IPS-NIHi7 (cell line): ENCODE measurements at regions not wholly inside any gene's neighbourhood (a gene's known extent, or its start where the extent isn't known, plus 50 kb on each side); places are given as distances from the start of the nearest gene placed in this dataset.
A peak's percentile ranks its signal among the peaks of the same experiment; 100 is the strongest.
"Not testable (repeated sequence)": the region's sequence is repeated elsewhere in the genome, so short reads cannot be mapped to it uniquely, and the experiment has no call there.

Source experiments
- DNase-seq: peaks from one replicate; pipeline ENCODE4 v3.0.0; 2012; ENCODE audit warnings: mixed read lengths; ENCODE audit errors: extremely low spot score

DNA sequence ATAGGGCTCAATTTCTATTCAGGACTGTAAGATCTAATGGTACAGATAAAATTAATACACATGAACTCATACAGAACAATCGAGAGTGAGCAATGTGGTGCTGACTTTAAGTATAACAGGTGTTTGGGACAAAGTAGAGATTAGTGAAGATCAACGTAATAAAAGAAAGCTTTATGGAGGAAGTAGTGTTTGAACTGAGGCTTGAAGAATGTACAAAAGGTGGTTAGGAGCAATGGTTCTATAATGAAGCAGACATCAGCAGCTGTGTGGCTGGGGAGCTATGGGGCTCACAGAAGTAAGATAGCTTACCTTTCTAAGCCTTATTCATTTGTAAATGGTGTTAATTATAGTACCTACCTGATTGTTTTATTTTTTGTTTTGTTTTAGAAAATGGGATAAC lies 275.4 kb upstream of the RGMB start:
- DNase-seq, result no peak

DNA sequence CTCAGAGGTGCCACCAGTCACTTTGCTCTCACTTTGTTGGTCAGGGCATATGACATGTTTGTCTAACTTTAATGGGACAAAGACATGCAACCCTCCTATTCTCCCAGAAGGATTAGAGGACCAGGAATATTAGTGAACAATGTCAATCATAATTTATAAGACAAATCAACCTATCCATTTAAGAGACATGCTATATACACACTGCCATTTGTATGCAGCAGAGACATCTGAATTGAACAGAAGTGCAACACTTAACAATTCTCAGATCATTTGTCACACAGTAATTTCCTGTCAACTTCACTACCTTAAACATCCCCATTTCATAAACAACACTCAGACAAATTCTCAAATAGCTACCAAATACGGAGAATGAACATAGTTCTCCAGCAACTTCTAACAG lies 273.6 kb upstream of the RGMB start:
- DNase-seq, result no peak

- no peak for DNase-seq
Observed at GRCh38 chr5:98500811-98501210, 272.7 kb upstream of the RGMB start.

DNA sequence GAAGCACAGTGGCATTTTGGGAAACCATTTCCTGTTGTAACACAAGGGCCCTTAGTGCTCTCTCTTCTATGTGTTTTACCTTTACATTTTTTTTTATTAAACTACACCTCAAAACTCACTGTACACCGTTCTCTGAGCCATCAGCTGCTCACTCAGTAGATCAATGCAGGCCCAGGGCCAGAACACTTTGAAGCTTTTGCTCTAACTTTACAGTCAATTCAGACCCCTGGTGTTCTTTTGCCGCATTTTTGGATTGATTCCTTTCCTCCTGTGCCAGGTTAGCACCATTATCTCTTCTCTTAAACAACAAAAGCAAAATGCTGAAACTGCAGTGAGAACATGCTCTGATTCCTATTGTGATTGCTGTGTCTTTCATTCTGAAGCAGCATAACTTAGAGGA lies 269.8 kb upstream of the RGMB start:
- no peak for DNase-seq

DNA sequence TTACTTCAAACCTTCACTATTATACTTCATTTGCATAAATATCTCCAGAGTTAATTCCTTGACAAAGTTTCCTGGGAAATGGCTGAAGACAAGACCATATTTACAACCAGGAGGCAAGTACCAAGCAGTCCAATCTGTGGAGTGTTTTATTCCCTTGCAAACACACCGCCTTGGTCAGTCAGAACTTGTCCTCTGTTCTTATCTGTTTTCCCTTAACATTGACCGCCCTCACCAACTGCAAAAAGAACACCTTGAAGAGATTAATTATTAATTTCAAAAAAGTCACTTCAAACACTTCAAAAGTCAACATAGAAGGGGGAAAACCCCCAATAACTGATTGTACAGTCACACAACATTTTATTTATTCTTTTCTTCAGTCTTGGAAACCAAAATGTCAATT lies 269.0 kb upstream of the RGMB start:
- DNase-seq, result no peak

- peak; percentile 30 for DNase-seq
Observed at GRCh38 chr5:98510143-98510985, 263.1 kb upstream of the RGMB start.

- DNase-seq, result peak; percentile 44
Observed at GRCh38 chr5:98513380-98513779, 260.1 kb upstream of the RGMB start.

DNA sequence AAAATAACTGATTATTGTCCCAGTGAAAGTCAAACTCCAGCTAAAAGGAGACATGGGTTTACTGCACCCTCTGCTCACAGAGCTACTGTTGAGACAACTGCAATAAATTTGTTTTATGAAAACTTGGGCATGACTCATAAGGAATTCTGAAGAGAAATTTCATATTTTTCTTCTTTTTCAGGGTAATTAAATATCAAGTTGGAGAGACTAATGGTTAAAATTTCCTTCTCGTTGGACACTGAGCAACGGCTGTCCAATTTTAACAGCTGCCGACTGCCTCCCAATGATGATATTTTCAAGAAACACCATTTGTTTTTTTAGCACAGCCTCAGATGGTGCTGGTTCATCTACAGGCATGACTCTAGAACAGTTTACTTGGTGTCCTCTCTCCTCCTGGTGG lies 259.2 kb upstream of the RGMB start:
- no peak for DNase-seq

GRCh38 chr5:98516701-98517100 lies 256.8 kb upstream of the RGMB start:
- DNase-seq, result no peak

GRCh38 chr5:98517560-98518366 lies 255.7 kb upstream of the RGMB start:
- no peak for DNase-seq

DNA sequence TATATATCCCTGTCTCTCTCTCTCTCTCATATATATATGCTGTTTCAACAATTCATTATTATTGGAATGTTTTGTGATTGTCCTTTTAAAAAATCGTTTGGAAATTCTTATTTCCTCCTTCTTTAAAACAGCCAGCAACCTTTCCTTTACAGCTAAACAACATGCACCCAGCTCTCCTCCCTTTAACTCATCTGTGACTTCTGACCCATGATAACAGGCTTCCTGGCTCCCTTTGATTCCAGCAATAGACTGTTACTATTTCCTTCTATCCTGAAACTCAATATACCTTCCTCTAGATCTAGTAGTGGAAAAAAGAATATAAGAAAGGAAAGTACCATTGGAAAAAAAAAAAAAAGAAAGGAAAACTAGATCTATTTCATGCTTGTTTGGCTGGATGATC lies 254.7 kb upstream of the RGMB start:
- no peak for DNase-seq

DNA sequence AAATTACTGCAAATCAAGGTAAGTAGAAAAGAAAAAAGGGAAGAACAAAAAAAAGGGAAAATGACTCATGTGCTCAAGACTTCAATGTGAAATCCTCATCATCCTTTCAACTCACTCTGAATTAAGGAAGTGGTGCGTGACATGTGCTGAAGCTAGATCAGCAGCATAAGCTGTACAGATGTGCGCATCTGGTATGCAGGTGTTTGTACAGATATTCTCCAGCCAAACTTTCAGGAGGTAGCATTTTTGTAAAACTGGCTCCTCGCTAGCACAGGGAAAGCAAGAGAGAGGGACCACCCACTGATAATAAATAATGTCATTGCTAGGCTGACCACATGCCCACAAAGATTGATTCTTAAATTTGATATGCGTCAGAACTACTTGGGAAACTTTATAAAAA lies 253.9 kb upstream of the RGMB start:
- no peak for DNase-seq

DNA sequence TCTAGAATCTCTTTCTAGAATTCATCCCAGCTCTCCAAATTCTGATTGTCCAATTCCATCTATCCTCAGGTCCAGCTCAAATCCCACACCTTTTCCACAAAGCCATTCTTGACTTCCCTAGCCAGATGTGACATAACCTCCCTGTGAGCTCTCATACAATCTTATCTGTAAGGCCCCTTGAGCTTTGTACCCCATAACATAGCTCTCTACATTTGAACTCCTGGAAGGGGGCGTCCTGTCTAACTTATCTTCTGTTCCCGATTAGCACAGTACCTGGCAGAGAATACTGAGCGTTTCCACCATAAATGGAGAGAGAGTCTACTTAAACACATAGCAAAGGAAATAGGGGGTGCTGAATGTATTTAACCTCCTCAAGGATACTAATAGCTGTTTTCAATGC lies 251.6 kb upstream of the RGMB start:
- DNase-seq, result no peak

- no peak for DNase-seq
Observed at GRCh38 chr5:98524773-98525172, 248.7 kb upstream of the RGMB start.

GRCh38 chr5:98527846-98528245 lies 245.6 kb upstream of the RGMB start:
- no peak for DNase-seq

DNA sequence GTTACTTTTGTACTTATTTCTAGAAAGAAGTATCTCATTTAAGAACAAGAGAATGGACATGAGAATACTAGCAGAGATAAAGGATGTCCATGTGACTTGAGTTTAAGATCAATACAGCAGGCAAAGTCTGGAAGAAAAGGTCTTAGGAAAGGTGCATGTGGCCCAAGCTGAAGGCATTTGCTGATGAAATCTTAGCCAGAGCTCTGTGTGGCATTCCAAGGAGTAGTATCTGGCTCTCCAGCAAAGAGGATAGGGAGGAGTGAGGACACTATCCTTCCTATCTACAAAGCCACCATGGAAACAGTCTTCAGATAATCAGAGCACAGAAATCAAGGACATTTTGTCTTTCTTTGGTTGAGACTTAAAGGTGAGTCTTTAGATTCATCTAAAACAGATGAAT lies 244.1 kb upstream of the RGMB start:
- DNase-seq, result no peak

DNA sequence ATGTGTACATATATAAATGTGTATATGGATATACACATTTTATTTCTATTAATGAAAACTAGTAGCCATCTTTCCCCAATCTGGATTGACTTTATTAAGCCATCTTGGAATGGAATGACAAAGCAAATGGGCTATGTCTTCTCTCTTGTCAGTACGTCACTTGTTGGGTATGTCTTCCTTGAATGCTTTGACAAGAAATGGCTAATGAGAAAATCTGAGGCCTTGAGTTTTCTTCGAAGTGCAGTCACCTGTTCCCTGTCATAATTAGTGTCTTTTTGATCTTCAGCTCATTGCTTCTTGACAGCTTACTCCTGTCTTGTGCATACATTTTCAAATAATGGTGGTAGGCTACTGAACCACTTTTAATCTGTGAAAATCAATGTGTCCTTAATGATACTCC lies 243.2 kb upstream of the RGMB start:
- no peak for DNase-seq

DNA sequence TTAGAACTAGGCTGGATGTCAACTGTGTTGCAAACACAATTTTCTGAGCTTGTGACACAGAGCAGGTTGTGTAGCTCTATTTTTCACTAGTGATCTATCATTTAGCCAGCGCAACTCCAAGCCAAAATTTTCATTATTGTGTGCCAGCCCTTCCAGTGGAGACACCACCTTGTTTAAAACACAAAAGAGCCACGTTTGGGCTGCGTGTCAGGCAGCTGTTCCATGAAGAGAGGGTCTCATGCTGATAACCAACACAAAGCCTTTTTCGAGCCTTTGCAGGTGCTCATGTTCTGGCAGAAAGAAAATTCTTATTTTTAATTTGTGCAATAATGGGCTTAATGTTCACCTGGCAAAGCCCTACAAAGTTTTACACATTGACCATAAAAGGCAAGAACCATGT lies 237.6 kb upstream of the RGMB start:
- DNase-seq, result no peak

GRCh38 chr5:98540056-98540455 lies 233.4 kb upstream of the RGMB start:
- no peak for DNase-seq

GRCh38 chr5:98541641-98542040 lies 231.8 kb upstream of the RGMB start:
- no peak for DNase-seq

GRCh38 chr5:98543490-98543889 lies 230.0 kb upstream of the RGMB start:
- DNase-seq, result no peak

- DNase-seq, result not testable (repeated sequence)
Observed at GRCh38 chr5:98546924-98547323, 226.5 kb upstream of the RGMB start.

- no peak for DNase-seq
Observed at GRCh38 chr5:98556712-98557111, 216.8 kb upstream of the RGMB start.
